Tibial nerve (tissue), 3 donors: ENCODE measurements at regions not wholly inside any gene's neighbourhood (a gene's known extent, or its start where the extent isn't known, plus 50 kb on each side); places are given as distances from the start of the nearest gene placed in this dataset.

Experiments
- CTCF ChIP-seq, 5 experiments: fragments of 200-600 bp in 3 of 5; fragments of 450-650 bp in 2 of 5; sonication (generic) in 3 of 5; IDR thresholded peaks; one replicate each; pipeline ENCODE4 v1.5.1; 2016 to 2019; ENCODE audit warnings: antibody characterized with exemption in 5 of 5, mild to moderate bottlenecking in 3 of 5, moderate library complexity in 2 of 5
- POLR2A ChIP-seq, 2 donors: fragments of 450-650 bp; IDR thresholded peaks; one replicate each; pipeline ENCODE4 v1.6.1; 2017; ENCODE audit warnings: antibody characterized with exemption in 2 of 2, mild to moderate bottlenecking in 2 of 2, moderate library complexity in 2 of 2

- TF ChIP-seq CTCF (IDR thresholded peaks at IDR 0.05), result no peak
- TF ChIP-seq POLR2A (IDR thresholded peaks at IDR 0.05), result no peak
These were observed 57.1 kb upstream of the KRAS start for GRCh38 chr12:25307818-25308217.
